A549 (cell line): ENCODE measurements at regions not wholly inside any gene's neighbourhood (a gene's known extent, or its start where the extent isn't known, plus 50 kb on each side); places are given as distances from the start of the nearest gene placed in this dataset.

Experiments
- ATAC-seq, 2 experiments: fragments of 200-7000 bp in 1 of 2; fragments of >200 bp in 1 of 2; cut with Nextera tagmentation in 1 of 2; cut with Tn5 transposase in 1 of 2; 3 replicates each; pipeline versions ENCODE4 v1.8.0 to v1.9.1; 2018 to 2020; ENCODE audit warnings: mild to moderate bottlenecking in 1 of 2, moderate library complexity in 1 of 2
- CTCF ChIA-PET: fragments of 300-600 bp; sonication (Branson Sonifier 250); formaldehyde crosslinking; extraction: SDS; loops from one replicate; lab custom pipeline; 2021; ENCODE audit warnings: antibody characterized with exemption, inconsistent platforms; lab: Yijun Ruan, JAX
- POLR2A ChIA-PET: fragments of 350-600 bp; formaldehyde crosslinking; extraction: SDS; loops from one replicate; lab custom pipeline; 2021; ENCODE audit warnings: antibody characterized with exemption, inconsistent platforms; lab: Yijun Ruan, JAX
- DNase-seq, 2 experiments: peaks; one replicate each; pipeline versions ENCODE4 v3.0.0 to v3.0.0-alpha.2; 2011 to 2016; ENCODE audit warnings: low read depth in 1 of 2, low spot score in 1 of 2
- FAIRE-seq: peaks from 2 replicates; lab custom pipeline; 2011; peaks lifted over from hg19 to GRCh38; lab: Jason Lieb, UNC
- H3K27ac ChIP-seq, 2 experiments: fragments of >200 bp; sonication (Bioruptor Twin); formaldehyde crosslinking; 3 replicates each; pipeline ENCODE4 v1.5.1; 2016 to 2017
- H3K4me1 ChIP-seq: fragments of >200 bp; sonication (Bioruptor Twin); formaldehyde crosslinking; 3 replicates; pipeline ENCODE4 v1.6.1; 2016
- H3K4me2 ChIP-seq: fragments of >200 bp; sonication (Bioruptor Twin); formaldehyde crosslinking; 3 replicates; pipeline ENCODE4 v1.6.1; 2016
- H3K4me3 ChIP-seq: fragments of >200 bp; sonication (Bioruptor Twin); formaldehyde crosslinking; 3 replicates; pipeline ENCODE4 v1.5.1; 2016
- H3K9me3 ChIP-seq: fragments of >200 bp; sonication (Bioruptor Twin); formaldehyde crosslinking; 3 replicates; pipeline ENCODE4 v1.6.1; 2016
- EP300 ChIP-seq, 2 experiments: fragments of >200 bp; sonication (Bioruptor Twin); formaldehyde crosslinking; IDR thresholded peaks; 2 replicates in 1 of 2; 3 replicates in 1 of 2; pipeline ENCODE4 v1.6.1; 2016 to 2017
- ESRRA ChIP-seq: fragments of 150-350 bp; IDR thresholded peaks from 2 replicates; pipeline ENCODE4 v1.6.1; 2014; ENCODE audit warnings: mild to moderate bottlenecking, low read length, borderline replicate concordance
- FOSB ChIP-seq: fragments of 250-450 bp; sonication (Bioruptor Pico); IDR thresholded peaks from 2 replicates; pipeline ENCODE4 v1.5.0; 2020; ENCODE audit warnings: mild to moderate bottlenecking, moderate library complexity
- HEYL ChIP-seq: fragments of 250-450 bp; sonication (Bioruptor Pico); IDR thresholded peaks from 2 replicates; pipeline ENCODE4 v1.8.0; 2021; ENCODE audit warnings: mild to moderate bottlenecking, moderate library complexity
- HOXA7 ChIP-seq: fragments of 250-450 bp; sonication (Bioruptor Pico); IDR thresholded peaks from 2 replicates; pipeline ENCODE4 v1.5.0; 2020; ENCODE audit warnings: mild to moderate bottlenecking, moderate library complexity
- HOXB5 ChIP-seq: fragments of 250-450 bp; sonication (Bioruptor Pico); IDR thresholded peaks from 2 replicates; pipeline ENCODE4 v1.5.0; 2020; ENCODE audit warnings: mild to moderate bottlenecking, moderate library complexity
- JUNB ChIP-seq: fragments of >200 bp; sonication (Bioruptor Twin); formaldehyde crosslinking; IDR thresholded peaks from 2 replicates; pipeline ENCODE4 v1.6.1; 2016
- MAZ ChIP-seq: fragments of 150-350 bp; IDR thresholded peaks from 2 replicates; pipeline ENCODE4 v1.6.1; 2014; ENCODE audit warnings: antibody characterized with exemption, low read depth, low read length, borderline replicate concordance
- NR3C1 ChIP-seq: fragments of >200 bp; sonication (Bioruptor Twin); formaldehyde crosslinking; IDR thresholded peaks from 3 replicates; pipeline ENCODE4 v1.6.1; 2017
- PHF8 ChIP-seq: fragments of 200-600 bp; sonication (generic); IDR thresholded peaks from 2 replicates; pipeline ENCODE4 v1.6.1; 2016; ENCODE audit warnings: low read depth, mild to moderate bottlenecking, antibody characterized with exemption, moderate library complexity, borderline replicate concordance
- POLR2AphosphoS2 ChIP-seq: conservative IDR thresholded peaks from 2 replicates; pipeline ENCODE4 v1.6.1; 2012; ENCODE audit warnings: low read length, improper control_type of control experiment, inconsistent platforms
- RARB ChIP-seq: fragments of 250-450 bp; sonication (Bioruptor Pico); IDR thresholded peaks from 2 replicates; pipeline ENCODE4 v1.8.0; 2021; ENCODE audit warnings: mild to moderate bottlenecking, moderate library complexity
- SMC3 ChIP-seq: fragments of >200 bp; sonication (Bioruptor Twin); formaldehyde crosslinking; IDR thresholded peaks from 3 replicates; pipeline ENCODE4 v1.6.1; 2018; ENCODE audit warnings: inconsistent platforms
- TP53 ChIP-seq: fragments of 250-450 bp; sonication (Bioruptor Pico); IDR thresholded peaks from 2 replicates; pipeline ENCODE4 v1.5.0; 2021; ENCODE audit warnings: mild to moderate bottlenecking, moderate library complexity
- ZSCAN20 ChIP-seq: fragments of 250-450 bp; sonication (Bioruptor Pico); IDR thresholded peaks from 2 replicates; pipeline ENCODE4 v1.8.0; 2022; ENCODE audit warnings: mild to moderate bottlenecking, moderate library complexity
- WGBS: methylation state at CpG from one replicate; pipeline ENCODE4 v1.1.6; 2017; ENCODE audit errors: missing lambda C conversion rate; 5-methylcytosine and 5-hydroxymethylcytosine counted together
- TF ChIP-seq, protein P1 (sequence below): fragments of 450-650 bp; IDR thresholded peaks from 2 replicates; pipeline ENCODE4 v1.6.1; 2014; ENCODE audit warnings: antibody characterized with exemption
- TF ChIP-seq, protein P2 (sequence below): fragments of 150-350 bp; IDR thresholded peaks from 2 replicates; pipeline ENCODE4 v1.6.1; 2014; ENCODE audit warnings: low read depth, mild to moderate bottlenecking, low read length
- TF ChIP-seq, protein P3 (sequence below): fragments of 250-450 bp; sonication (Bioruptor Pico); IDR thresholded peaks from 2 replicates; pipeline ENCODE4 v1.5.0; 2020; ENCODE audit warnings: low read depth, mild to moderate bottlenecking, moderate library complexity
- TF ChIP-seq, protein P4 (sequence below): IDR thresholded peaks from 2 replicates; pipeline ENCODE4 v1.6.1; 2012; ENCODE audit warnings: low read depth, borderline replicate concordance
- TF ChIP-seq, protein P5 (sequence below): fragments of 200-600 bp; sonication (generic); IDR thresholded peaks from 2 replicates; pipeline ENCODE4 v1.6.1; 2016; ENCODE audit warnings: antibody characterized with exemption, mild to moderate bottlenecking, moderate library complexity

DNA sequence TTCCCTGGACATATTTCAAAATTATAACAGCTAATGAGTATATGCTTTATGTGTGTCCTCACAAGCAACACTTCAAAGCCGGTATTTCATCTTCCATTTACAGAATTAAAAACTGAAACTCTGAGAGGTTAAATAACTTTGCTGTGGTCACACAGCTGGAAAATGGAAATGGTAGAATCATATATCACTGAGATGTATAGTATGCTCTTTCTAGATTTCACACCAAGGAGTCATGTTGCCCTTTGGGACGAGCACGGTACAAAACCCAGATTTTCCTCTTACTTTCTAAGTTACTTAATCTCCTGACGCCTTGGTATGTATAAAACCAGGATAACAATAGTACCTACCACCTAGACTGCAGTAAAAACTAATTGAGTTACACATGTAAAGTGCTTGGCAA lies 152.6 kb upstream of the GRIP1 start:
- no peak for FAIRE-seq
- ATAC-seq = no peak
- TF ChIP-seq, protein P1, sequence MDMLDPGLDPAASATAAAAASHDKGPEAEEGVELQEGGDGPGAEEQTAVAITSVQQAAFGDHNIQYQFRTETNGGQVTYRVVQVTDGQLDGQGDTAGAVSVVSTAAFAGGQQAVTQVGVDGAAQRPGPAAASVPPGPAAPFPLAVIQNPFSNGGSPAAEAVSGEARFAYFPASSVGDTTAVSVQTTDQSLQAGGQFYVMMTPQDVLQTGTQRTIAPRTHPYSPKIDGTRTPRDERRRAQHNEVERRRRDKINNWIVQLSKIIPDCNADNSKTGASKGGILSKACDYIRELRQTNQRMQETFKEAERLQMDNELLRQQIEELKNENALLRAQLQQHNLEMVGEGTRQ = no peak
- TF ChIP-seq ZSCAN20 (CRISPR knock-in tag) (no peak), ESRRA (no peak), JUNB (no peak), FOSB (CRISPR knock-in tag) (no peak), SMC3 (no peak), HOXA7 (CRISPR knock-in tag) (no peak), PHF8 (no peak), NR3C1 (no peak)
- TF ChIP-seq, protein P2, sequence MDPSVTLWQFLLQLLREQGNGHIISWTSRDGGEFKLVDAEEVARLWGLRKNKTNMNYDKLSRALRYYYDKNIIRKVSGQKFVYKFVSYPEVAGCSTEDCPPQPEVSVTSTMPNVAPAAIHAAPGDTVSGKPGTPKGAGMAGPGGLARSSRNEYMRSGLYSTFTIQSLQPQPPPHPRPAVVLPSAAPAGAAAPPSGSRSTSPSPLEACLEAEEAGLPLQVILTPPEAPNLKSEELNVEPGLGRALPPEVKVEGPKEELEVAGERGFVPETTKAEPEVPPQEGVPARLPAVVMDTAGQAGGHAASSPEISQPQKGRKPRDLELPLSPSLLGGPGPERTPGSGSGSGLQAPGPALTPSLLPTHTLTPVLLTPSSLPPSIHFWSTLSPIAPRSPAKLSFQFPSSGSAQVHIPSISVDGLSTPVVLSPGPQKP = no peak
- Histone ChIP-seq H3K27ac (no peak overlapping the region), H3K9me3 (no peaks in the 10 kb centered on the region), H3K4me2 (no peak overlapping the region), H3K4me1 (no peaks in the 10 kb centered on the region), H3K4me3 (no peak overlapping the region)
- 63% methylated on average over 4 of the region's 4 CpGs for whole genome bisulfite sequencing
- POLR2A ChIA-PET = no interaction called here
- CTCF ChIA-PET = no interaction called here
- no peak for DNase-seq

DNA sequence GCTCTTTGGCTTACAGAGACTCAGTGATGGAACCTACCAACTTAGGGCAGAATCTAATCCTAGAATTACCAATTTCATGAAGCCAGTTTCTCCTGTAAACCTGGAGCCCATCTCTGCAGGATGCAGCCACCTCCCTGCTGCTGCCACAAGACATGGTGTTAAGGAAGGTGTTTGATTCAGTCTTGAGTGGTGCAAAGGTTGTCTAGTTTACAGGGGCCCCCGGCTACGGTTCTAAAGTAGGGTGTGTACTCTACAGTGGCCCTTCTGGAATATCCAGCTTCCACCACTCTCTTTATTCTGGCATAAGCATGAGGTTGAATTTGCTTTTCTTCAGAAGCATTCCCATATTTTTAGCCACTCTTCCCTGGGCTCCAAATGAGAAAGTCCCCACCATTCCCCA lies 154.1 kb upstream of the GRIP1 start:
- 35% methylated on average over 2 of the region's 2 CpGs for WGBS
- Histone ChIP-seq H3K27ac (no peak overlapping the region), H3K4me3 (no peak overlapping the region), H3K9me3 (no peaks in the 10 kb centered on the region), H3K4me2 (no peak overlapping the region), H3K4me1 (no peaks in the 10 kb centered on the region)
- no peak for TF ChIP-seq RARB (CRISPR knock-in tag)
- TF ChIP-seq EP300 (IDR thresholded peaks at IDR 0.05) = no peak
- TF ChIP-seq, protein P3, sequence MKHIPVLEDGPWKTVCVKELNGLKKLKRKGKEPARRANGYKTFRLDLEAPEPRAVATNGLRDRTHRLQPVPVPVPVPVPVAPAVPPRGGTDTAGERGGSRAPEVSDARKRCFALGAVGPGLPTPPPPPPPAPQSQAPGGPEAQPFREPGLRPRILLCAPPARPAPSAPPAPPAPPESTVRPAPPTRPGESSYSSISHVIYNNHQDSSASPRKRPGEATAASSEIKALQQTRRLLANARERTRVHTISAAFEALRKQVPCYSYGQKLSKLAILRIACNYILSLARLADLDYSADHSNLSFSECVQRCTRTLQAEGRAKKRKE = no peak
- no peak for TF ChIP-seq PHF8
- no peak for TF ChIP-seq HEYL (CRISPR knock-in tag)
- TF ChIP-seq MAZ = no peak
- TF ChIP-seq SMC3 = no peak
- TF ChIP-seq POLR2AphosphoS2 = no peak
- TF ChIP-seq, protein P4, sequence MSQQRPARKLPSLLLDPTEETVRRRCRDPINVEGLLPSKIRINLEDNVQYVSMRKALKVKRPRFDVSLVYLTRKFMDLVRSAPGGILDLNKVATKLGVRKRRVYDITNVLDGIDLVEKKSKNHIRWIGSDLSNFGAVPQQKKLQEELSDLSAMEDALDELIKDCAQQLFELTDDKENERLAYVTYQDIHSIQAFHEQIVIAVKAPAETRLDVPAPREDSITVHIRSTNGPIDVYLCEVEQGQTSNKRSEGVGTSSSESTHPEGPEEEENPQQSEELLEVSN = no peak
- no peak for TF ChIP-seq TP53
- no peak for DNase-seq
- FAIRE-seq = no peak
- ATAC-seq = no peak
- ChIA-PET CTCF (no interaction called here), POLR2A (no interaction called here)

DNA sequence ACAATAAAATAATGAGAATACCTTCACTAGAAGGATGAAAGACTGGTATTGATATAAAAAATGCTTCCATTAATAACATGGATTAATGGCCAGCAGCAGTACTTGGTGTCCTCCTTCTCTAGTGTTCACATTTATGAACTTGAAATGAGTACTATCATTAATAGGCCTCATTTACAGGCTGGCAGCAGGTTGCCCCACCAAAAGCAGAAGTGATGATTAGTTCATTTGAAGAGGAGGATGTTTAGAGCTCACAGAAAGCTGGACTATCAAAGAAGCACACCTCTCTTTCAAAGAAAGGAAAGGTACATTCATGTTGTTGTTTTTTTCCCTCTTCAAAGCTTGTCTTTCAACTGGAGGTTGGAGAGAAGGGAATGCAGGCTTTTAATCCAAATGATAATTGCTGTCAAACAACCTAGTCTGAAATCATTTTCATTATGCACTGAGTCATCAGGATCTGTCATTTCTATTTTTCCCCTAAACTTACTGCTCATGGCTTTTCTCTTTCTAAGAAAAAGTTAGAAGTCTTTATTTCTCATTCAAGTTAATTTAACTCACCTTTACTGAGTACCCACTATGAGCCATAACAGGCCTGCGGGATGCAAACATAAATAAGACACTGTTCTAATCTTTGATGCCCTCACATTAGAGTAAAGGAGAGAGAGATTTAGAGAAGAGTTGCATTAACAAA lies 157.9 kb upstream of the GRIP1 start:
- Histone ChIP-seq H3K4me1 (no peaks in the 10 kb centered on the region), H3K4me3 (no peak overlapping the region), H3K4me2 (no peak overlapping the region), H3K27ac (no peak overlapping the region), H3K9me3 (no peaks in the 10 kb centered on the region)
- ATAC-seq (no peak), FAIRE-seq (no peak), DNase-seq (no peak)
- POLR2A ChIA-PET = no interaction called here
- WGBS = 69% methylated on average over 1 of the region's 1 CpG
- CTCF ChIA-PET = interaction anchor here (0.8 to 1.0 kb wide), 2 partner anchors 24 to 148 kb away, joined by 3 read pairs; no protein-coding TSS in a partner anchor
- TF ChIP-seq ESRRA = no peak
- TF ChIP-seq HOXB5 (CRISPR knock-in tag) = no peak
- TF ChIP-seq RARB (CRISPR knock-in tag) = no peak
- TF ChIP-seq, protein P5, sequence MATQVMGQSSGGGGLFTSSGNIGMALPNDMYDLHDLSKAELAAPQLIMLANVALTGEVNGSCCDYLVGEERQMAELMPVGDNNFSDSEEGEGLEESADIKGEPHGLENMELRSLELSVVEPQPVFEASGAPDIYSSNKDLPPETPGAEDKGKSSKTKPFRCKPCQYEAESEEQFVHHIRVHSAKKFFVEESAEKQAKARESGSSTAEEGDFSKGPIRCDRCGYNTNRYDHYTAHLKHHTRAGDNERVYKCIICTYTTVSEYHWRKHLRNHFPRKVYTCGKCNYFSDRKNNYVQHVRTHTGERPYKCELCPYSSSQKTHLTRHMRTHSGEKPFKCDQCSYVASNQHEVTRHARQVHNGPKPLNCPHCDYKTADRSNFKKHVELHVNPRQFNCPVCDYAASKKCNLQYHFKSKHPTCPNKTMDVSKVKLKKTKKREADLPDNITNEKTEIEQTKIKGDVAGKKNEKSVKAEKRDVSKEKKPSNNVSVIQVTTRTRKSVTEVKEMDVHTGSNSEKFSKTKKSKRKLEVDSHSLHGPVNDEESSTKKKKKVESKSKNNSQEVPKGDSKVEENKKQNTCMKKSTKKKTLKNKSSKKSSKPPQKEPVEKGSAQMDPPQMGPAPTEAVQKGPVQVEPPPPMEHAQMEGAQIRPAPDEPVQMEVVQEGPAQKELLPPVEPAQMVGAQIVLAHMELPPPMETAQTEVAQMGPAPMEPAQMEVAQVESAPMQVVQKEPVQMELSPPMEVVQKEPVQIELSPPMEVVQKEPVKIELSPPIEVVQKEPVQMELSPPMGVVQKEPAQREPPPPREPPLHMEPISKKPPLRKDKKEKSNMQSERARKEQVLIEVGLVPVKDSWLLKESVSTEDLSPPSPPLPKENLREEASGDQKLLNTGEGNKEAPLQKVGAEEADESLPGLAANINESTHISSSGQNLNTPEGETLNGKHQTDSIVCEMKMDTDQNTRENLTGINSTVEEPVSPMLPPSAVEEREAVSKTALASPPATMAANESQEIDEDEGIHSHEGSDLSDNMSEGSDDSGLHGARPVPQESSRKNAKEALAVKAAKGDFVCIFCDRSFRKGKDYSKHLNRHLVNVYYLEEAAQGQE = no peak
